GM21447 (cell line): ENCODE measurements at regions not wholly inside any gene's neighbourhood (a gene's known extent, or its start where the extent isn't known, plus 50 kb on each side); places are given as distances from the start of the nearest gene placed in this dataset.

Experiments used
- ATAC-seq: cut with Tn5 transposase; IDR thresholded peaks from one replicate; pipeline ENCODE4 v1.9.1; 2021; ENCODE audit not compliant: unreplicated experiment

GRCh38 chr4:130563889-130564418 is 1468.0 kb downstream of the C4orf33 start:
- ATAC-seq, result no peak

DNA sequence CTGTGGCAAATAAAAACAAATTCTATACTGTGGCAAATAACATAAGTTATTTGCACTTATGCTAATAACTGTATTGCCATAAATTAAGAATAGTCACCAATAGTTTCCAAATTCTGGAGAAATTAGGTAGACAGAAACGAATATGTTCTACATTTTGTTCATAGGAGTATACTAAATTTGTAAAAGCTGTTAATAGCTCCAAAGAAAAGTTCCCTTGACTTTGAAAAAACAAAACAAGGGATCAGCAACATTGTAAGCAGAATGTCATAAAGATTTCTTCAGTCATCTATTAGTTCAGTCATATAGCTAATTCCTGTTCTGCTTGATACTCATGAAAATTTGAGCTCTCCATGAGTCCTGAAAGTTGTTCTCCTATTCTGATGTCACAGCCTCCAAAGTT is 1472.8 kb downstream of the C4orf33 start:
- ATAC-seq, result no peak

GRCh38 chr4:130573742-130574141 is 1477.8 kb downstream of the C4orf33 start:
- no peak for ATAC-seq

DNA sequence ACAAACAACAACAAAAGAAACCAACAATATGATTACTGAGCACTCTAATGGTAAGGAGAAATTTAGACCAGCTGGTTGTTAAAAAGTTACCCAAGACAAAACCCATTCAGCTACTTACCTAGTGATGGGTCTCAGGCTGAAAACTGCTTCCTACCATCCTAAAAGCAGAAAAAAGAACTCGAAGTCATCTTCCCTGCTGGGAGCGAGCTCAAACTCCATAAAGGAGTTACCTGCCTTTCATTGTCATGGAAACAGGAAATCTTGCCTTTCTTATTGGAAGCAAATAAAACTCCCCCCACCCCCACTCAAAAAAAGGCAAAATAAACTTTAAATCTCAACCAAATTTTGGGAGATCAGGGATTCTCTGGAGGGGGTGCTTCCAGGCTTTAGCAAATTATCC is 1478.3 kb downstream of the C4orf33 start:
- ATAC-seq, result no peak

- no peak for ATAC-seq
These were observed 1480.3 kb downstream of the C4orf33 start for GRCh38 chr4:130576218-130576617.

- ATAC-seq, result no peak
These were observed 1495.1 kb downstream of the C4orf33 start for GRCh38 chr4:130591091-130591490.

GRCh38 chr4:130600706-130601105 is 1504.8 kb downstream of the C4orf33 start:
- ATAC-seq, result no peak

GRCh38 chr4:130603043-130603442 is 1507.1 kb downstream of the C4orf33 start:
- ATAC-seq, result no peak

DNA sequence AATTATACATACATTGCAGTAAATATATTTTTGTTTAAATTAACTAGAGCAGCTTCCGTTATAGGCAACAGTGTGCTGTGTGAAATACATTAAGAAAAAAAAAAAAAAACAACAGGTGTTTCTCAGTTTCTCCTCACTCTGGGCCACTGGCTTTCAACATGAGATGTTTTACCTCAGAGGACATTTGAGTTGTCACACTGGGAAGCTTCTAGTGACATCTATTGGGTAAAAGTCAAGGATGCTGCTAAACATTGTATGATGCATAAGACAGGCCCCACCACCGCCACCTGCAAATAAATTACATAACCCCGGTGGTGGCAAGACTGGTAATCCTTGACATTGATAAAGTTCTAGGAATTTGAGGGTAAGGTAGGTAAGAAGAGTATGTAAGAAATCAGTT is 1512.2 kb downstream of the C4orf33 start:
- ATAC-seq, result no peak

GRCh38 chr4:130628531-130628930 is 1532.6 kb downstream of the C4orf33 start:
- ATAC-seq, result no peak

- no peak for ATAC-seq
These were observed 1537.0 kb downstream of the C4orf33 start for GRCh38 chr4:130632731-130633604.

- ATAC-seq, result no peak
These were observed 1540.5 kb downstream of the C4orf33 start for GRCh38 chr4:130636486-130636885.

DNA sequence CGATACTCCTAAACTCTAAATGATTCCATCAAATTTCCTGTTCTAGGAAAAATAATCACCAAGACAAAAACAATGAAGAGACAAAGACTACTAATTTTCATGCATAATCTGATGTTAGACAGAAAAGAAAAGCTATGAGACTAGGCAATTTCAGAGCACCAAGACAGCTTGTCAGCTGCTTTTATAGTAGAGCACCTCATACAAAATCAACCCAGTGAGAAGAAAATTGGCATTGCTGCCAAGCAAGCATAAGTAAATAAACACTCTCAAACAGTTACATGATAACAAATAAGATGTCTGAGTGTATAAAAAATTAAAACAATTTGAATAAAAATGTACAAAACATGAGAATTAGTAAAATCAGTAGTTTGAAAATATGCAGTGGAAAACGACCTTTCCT is 1544.6 kb downstream of the C4orf33 start:
- ATAC-seq, result no peak

DNA sequence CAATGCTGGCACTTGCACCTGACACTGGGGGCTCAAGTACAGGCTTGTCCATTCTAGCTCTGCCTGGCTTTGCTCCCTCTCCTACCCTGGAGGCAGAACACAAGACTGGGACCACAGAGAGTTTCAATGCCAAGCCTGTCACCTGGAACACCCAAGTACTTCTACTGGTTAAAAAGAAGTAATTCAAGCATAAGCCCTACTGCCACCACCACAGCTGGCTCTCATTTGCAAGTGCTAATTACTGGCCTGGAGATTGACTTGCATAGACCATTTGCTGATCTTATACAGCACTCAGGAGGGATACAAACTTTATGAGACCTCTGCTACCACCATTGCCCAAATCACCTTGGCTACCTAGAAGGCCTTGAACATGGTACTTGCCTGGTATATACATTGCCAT is 1550.9 kb downstream of the C4orf33 start:
- ATAC-seq, result no peak

DNA sequence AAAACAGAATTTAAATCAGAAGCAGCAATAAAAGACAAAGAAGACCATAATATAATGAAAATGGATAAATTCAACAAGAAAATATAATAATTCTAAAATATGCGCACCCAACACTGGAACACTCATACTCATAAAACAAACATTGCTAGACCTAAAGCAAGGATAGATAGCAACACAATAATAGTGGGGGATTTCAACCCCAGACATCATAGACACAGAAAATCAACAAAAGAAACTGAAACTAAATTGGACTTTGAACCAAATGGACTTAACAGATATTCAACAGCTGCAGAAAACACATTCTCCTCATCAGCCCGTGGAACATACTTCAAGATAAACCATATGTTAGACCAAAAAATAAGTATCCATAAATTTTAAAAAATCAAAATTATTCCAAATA is 1552.6 kb downstream of the C4orf33 start:
- ATAC-seq, result no peak

- ATAC-seq, result no peak
These were observed 1557.9 kb downstream of the C4orf33 start for GRCh38 chr4:130653842-130654241.

DNA sequence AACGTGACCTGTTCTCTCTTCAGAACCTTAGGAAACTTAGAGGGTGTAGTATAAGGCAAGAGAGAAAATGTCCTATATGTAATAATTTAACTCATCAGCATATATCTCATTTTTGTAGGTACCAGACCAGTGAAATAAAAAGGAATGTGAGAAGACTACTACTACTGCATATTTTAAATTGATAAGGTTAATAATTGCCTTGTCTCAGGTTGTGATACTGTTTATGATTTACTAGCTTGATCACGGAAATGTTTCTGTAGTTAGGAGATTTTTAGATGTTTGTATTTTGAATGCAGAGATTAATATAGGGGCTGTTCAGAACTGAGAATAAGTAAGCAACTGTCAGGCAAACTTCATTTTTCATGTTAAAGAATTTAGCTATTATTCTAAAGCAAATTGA is 1563.4 kb downstream of the C4orf33 start:
- no peak for ATAC-seq

DNA sequence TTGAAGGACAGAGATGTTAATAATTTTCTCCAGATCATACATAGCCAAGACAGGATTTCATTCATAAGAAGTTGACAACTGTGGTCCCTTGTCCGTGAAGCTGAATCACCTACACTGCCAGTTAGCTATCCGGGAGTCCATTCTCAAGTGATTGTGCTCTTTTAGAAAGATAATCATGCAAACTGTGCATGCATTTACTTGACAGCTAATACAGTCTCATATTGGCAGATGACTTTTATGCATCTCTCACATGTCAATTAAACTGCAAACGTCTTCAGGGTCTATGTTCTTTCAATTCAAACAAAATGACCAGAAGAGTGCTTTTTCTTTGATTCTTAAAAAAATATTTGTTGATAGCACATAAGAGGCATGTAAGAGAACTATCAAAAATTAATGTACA is 1572.9 kb downstream of the C4orf33 start:
- ATAC-seq, result no peak

DNA sequence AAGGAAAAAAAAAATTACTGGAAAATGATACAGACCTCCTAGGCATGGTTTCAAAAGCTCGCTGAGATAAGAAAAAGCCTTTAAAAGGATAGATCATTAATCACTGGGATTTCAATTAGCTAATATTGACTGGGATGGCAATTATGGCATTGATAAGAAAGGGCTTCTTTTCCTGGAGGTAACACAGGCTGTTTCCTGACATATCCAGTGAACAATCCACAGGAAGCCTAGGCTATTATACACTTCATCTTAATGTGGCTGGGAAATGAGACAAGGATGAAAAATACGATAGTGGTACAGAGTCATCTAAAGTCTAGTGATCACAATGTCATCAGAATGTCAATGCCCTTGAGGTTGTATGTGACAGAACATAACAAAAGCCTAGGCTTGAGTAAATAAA is 1579.3 kb downstream of the C4orf33 start:
- no peak for ATAC-seq

DNA sequence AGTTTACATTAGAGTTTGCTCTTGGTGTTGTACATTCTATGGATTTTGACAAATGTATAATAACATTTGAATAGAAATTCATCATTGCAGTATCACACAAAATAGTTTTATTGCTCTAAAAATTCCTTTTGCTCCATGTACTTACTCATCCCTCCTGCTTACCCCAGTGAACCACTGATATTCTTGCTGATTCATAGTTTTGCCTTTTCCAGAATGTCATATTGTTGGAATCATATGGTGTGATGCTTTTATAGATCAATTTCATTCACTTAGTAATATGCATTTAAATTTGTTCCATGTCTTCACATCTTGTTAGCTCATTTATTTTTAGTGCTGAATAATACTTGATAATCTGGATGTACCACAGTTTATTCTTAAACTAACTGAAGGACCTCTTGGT is 1593.2 kb downstream of the C4orf33 start:
- ATAC-seq, result no peak

GRCh38 chr4:130698251-130698650 is 1602.3 kb downstream of the C4orf33 start:
- no peak for ATAC-seq

- no peak for ATAC-seq
These were observed 1603.1 kb downstream of the C4orf33 start for GRCh38 chr4:130699004-130699403.
